ENCODE measurements at regions not wholly inside any gene's neighbourhood (a gene's known extent, or its start where the extent isn't known, plus 50 kb on each side); places are given as distances from the start of the nearest gene placed in this dataset.

DNA sequence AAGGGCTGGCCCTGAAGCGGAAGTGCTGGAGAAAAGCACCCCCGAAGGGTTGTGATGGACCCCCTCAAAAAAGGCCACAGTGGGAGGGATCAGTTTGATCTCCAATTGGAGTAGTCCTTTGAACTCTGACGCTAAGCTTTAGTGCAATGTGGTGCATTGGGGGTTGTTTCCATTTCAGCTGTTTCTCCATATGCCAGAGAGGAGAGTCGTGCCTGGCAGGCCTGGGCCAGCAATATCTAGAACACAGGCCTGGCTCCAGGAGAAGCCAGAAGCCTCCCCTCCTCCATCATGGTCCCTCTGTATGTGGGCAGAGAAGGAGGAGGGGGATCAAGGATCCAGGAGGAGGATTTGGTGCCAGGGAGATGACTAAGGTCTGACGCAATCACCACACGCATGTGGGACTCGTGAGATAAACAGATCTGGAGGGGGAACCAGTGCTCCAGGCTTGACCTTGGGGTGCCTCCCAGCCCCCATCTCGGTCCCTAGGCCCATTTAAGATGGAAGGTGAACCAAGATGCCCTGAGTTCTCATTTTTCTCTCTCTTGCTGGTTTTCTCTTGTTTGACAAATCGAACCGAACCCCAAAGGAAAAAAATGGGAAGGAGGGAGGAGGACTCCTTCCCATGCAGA, 517.4 kb upstream of the JARID2 start:
- no peak for TF ChIP-seq CTCF (IDR thresholded peaks at IDR 0.05; ENCODE audit: insufficient read depth, low read length, poor library complexity, severe bottlenecking)
- TF ChIP-seq EZH2phosphoT487 (conservative IDR thresholded peaks at IDR 0.05; ENCODE audit: low read length), result no peak
